Left ventricle myocardium inferior (tissue), 1 donor: ENCODE measurements at regions not wholly inside any gene's neighbourhood (a gene's known extent, or its start where the extent isn't known, plus 50 kb on each side); places are given as distances from the start of the nearest gene placed in this dataset.
"Not testable (repeated sequence)": the region's sequence is repeated elsewhere in the genome, so short reads cannot be mapped to it uniquely, and the experiment has no call there.

Experiments used
- DNase-seq: peaks from one replicate; pipeline ENCODE4 v3.0.0-alpha.2; 2020
- H3K27ac ChIP-seq: fragments of 200-600 bp; replicated peaks from 2 replicates; pipeline ENCODE4 v1.8.0; 2021
- H3K27me3 ChIP-seq: fragments of 200-600 bp; 2 replicates; pipeline ENCODE4 v1.8.0; 2021; ENCODE audit warnings: low read depth
- H3K36me3 ChIP-seq: fragments of 200-600 bp; 2 replicates; pipeline ENCODE4 v1.8.0; 2021
- H3K4me1 ChIP-seq: fragments of 200-600 bp; 2 replicates; pipeline ENCODE4 v1.8.0; 2021
- H3K4me3 ChIP-seq: fragments of 200-600 bp; 2 replicates; pipeline ENCODE4 v1.8.0; 2021; ENCODE audit warnings: mild to moderate bottlenecking, moderate library complexity
- H3K9me3 ChIP-seq: fragments of 200-600 bp; replicated peaks from 2 replicates; pipeline ENCODE4 v1.8.0; 2021
- intact Hi-C: fragments of 100-400 bp; cut with micrococcal nuclease; formaldehyde crosslinking; loops from one replicate; pipeline ENCODE4 v1.11.0; 2022
- TF ChIP-seq, protein P1 (sequence below): fragments of 200-600 bp; IDR thresholded peaks from 2 replicates; pipeline ENCODE4 v1.8.0; 2021; ENCODE audit warnings: antibody characterized with exemption, mild to moderate bottlenecking, borderline replicate concordance
- donor health status: DM: no; HTN: yes; CAD: no; lungs with severe emphysema.

DNA sequence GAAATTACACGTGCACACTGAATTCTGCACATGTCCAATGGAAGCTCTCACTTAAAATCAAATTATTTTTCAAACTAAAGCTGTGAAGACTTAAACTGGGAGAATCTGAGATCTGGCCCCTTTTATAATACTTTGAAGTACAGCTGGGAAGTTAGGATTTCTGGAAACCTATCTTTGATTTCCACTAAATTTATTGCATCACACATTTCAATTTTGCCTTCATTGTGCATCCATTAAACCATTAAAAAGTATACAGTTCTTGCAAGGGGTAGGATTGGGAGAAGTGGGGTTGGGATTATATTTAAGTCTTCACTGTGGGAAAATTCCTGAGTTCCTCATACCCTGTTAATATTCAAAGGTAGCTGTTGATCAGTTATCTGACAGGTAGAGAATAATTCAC, 1229.6 kb upstream of the ZEB2 start:
- Histone ChIP-seq H3K27ac (no peak overlapping the region), H3K4me1 (peaks cover 27% of the 10 kb centered on the region), H3K9me3 (no peaks in the 10 kb centered on the region), H3K4me3 (no peak overlapping the region), H3K27me3 (no peaks in the 10 kb centered on the region), H3K36me3 (no peaks in the 10 kb centered on the region)
- no peak for DNase-seq
- TF ChIP-seq, protein P1, sequence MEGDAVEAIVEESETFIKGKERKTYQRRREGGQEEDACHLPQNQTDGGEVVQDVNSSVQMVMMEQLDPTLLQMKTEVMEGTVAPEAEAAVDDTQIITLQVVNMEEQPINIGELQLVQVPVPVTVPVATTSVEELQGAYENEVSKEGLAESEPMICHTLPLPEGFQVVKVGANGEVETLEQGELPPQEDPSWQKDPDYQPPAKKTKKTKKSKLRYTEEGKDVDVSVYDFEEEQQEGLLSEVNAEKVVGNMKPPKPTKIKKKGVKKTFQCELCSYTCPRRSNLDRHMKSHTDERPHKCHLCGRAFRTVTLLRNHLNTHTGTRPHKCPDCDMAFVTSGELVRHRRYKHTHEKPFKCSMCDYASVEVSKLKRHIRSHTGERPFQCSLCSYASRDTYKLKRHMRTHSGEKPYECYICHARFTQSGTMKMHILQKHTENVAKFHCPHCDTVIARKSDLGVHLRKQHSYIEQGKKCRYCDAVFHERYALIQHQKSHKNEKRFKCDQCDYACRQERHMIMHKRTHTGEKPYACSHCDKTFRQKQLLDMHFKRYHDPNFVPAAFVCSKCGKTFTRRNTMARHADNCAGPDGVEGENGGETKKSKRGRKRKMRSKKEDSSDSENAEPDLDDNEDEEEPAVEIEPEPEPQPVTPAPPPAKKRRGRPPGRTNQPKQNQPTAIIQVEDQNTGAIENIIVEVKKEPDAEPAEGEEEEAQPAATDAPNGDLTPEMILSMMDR: no peak
- intact Hi-C loops: no loop called here

- H3K36me3 ChIP-seq: no peaks in the 10 kb centered on the region
- H3K27ac ChIP-seq: no peak overlapping the region
- no peak overlapping the region for H3K4me3 ChIP-seq
- H3K4me1 ChIP-seq: peaks cover 27% of the 10 kb centered on the region
- intact Hi-C loops: no loop called here
- no peak for DNase-seq
- no peaks in the 10 kb centered on the region for H3K9me3 ChIP-seq
- TF ChIP-seq, protein P1: no peak
- no peaks in the 10 kb centered on the region for H3K27me3 ChIP-seq
These were observed 1229.0 kb upstream of the ZEB2 start for GRCh38 chr2:145748927-145749326.

- no peak for DNase-seq
- no peaks in the 10 kb centered on the region for H3K9me3 ChIP-seq
- no peak overlapping the region for H3K27ac ChIP-seq
- TF ChIP-seq, protein P1: no peak
- no peak overlapping the region for H3K4me3 ChIP-seq
- no peaks in the 10 kb centered on the region for H3K27me3 ChIP-seq
- peaks cover 21% of the 10 kb centered on the region for H3K4me1 ChIP-seq
- intact Hi-C loops: no loop called here
- no peaks in the 10 kb centered on the region for H3K36me3 ChIP-seq
These were observed 1227.8 kb upstream of the ZEB2 start for GRCh38 chr2:145747715-145748114.

DNA sequence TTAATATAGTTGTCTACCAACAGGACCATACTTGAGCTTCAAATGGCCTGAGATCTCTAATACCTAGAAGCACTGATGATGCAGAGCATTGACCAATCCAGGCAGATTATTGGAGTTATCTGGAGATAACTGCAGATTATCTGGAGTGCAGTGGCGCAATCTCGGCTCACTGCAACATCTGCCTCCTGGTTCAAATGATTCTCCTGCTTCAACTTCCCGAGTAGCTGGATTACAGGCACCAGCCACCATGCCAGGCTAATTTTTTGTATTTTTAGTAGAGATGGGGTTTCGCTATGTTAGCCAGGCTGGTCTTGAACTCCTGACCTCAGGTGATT, 1225.4 kb upstream of the ZEB2 start:
- not testable (repeated sequence) for H3K36me3 ChIP-seq

GRCh38 chr2:145744541-145745386, 1224.8 kb upstream of the ZEB2 start:
- no peaks in the 10 kb centered on the region for H3K36me3 ChIP-seq
- no peak overlapping the region for H3K27ac ChIP-seq
- H3K9me3 ChIP-seq: no peaks in the 10 kb centered on the region
- TF ChIP-seq, protein P1: no peak
- H3K27me3 ChIP-seq: no peaks in the 10 kb centered on the region
- DNase-seq: no peak
- no peak overlapping the region for H3K4me3 ChIP-seq
- no peaks in the 10 kb centered on the region for H3K4me1 ChIP-seq
- intact Hi-C loops: no loop called here

More for the DNA sequence above, 1225.4 kb upstream of the ZEB2 start:
- DNase-seq, intact Hi-C loops, H3K9me3 ChIP-seq, H3K27me3 ChIP-seq, H3K27ac ChIP-seq, H3K4me1 ChIP-seq, H3K4me3 ChIP-seq: not testable (repeated sequence)

- Histone ChIP-seq H3K4me1 (no peaks in the 10 kb centered on the region), H3K36me3 (no peaks in the 10 kb centered on the region), H3K27ac (no peak overlapping the region), H3K27me3 (no peaks in the 10 kb centered on the region), H3K4me3 (no peak overlapping the region), H3K9me3 (no peaks in the 10 kb centered on the region)
- TF ChIP-seq, protein P1: no peak
- no peak for DNase-seq
- intact Hi-C loops: no loop called here
These were observed 1223.1 kb upstream of the ZEB2 start for GRCh38 chr2:145743011-145743410.
